Duodenal mucosa (tissue), 2 donors: ENCODE measurements at regions not wholly inside any gene's neighbourhood (a gene's known extent, or its start where the extent isn't known, plus 50 kb on each side); places are given as distances from the start of the nearest gene placed in this dataset.
"Not testable (repeated sequence)": the region's sequence is repeated elsewhere in the genome, so short reads cannot be mapped to it uniquely, and the experiment has no call there.

Experiments used
- H3K27ac ChIP-seq: one replicate; pipeline ENCODE4 v1.7.0; 2013; ENCODE audit warnings: low read depth, low read length
- H3K27me3 ChIP-seq, 2 donors: one replicate each; pipeline ENCODE4 v1.7.0; 2013; ENCODE audit warnings: low read length in 2 of 2, control low read depth in 1 of 2; ENCODE audit not compliant: insufficient read depth in 2 of 2, control insufficient read depth in 1 of 2
- H3K36me3 ChIP-seq, 2 donors: one replicate each; pipeline ENCODE4 v1.7.0; 2013; ENCODE audit warnings: low read length in 2 of 2, control low read depth in 1 of 2; ENCODE audit not compliant: insufficient read depth in 2 of 2, control insufficient read depth in 1 of 2
- H3K4me1 ChIP-seq, 2 donors: one replicate each; pipeline ENCODE4 v1.7.0; 2013; ENCODE audit warnings: low read length in 2 of 2, control low read depth in 1 of 2; ENCODE audit not compliant: insufficient read depth in 2 of 2, control insufficient read depth in 1 of 2
- H3K4me3 ChIP-seq, 2 donors: one replicate each; pipeline ENCODE4 v1.7.0; 2013; ENCODE audit warnings: low read length in 2 of 2, low read depth in 1 of 2
- H3K9ac ChIP-seq, 2 donors: one replicate each; pipeline ENCODE4 v1.7.0; 2013; ENCODE audit warnings: low read length in 2 of 2, low read depth in 1 of 2
- H3K9me3 ChIP-seq, 2 donors: one replicate each; pipeline ENCODE4 v1.7.0; 2013; ENCODE audit warnings: low read length in 2 of 2, control low read depth in 1 of 2; ENCODE audit not compliant: control insufficient read depth in 1 of 2

DNA sequence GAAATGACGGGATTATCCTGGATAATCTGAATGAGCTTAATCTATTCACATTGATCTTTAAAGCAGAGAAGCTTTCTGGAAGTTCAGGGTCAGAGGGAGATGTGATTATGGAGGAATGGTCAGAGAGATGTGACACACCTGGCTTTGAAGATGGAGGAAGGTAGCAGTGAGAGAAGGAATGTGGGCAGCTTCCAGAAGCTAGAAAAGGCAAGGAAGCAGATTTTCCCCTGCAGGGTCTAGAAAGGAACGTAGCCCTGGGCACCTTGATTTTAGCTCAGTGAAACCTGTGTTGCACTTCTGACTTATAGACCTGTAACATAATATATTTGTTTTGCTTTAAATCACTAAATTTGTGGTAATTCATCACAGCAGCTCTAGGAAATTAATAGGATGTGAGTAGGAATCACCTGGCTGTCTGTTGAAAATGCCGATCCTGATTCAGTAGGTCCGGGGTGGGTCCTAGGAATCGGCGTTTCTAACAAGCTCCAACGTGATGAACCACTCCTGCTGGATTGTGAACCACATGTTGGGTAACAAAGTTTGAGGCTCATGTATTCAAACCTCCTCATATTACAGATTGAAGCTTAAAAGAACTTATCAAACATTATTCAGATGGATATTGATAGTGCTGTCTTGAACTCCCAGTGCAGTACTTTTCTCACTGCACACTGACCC lies 157.0 kb downstream of the GJA1 start:
- Histone ChIP-seq H3K36me3 (no peaks in the 10 kb centered on the region), H3K4me3 (no peak overlapping the region), H3K9me3 (no peaks in the 10 kb centered on the region), H3K4me1 (no peaks in the 10 kb centered on the region), H3K27me3 (no peaks in the 10 kb centered on the region), H3K27ac (no peak overlapping the region), H3K9ac (no peak overlapping the region)

GRCh38 chr6:121593011-121593641 lies 157.7 kb downstream of the GJA1 start:
- Histone ChIP-seq H3K27ac (no peak overlapping the region), H3K4me3 (no peak overlapping the region)

GRCh38 chr6:121594053-121594452 lies 158.6 kb downstream of the GJA1 start:
- Histone ChIP-seq H3K9me3 (no peaks in the 10 kb centered on the region), H3K4me1 (no peaks in the 10 kb centered on the region), H3K27ac (no peak overlapping the region), H3K36me3 (no peaks in the 10 kb centered on the region), H3K4me3 (no peak overlapping the region), H3K9ac (no peak overlapping the region), H3K27me3 (no peaks in the 10 kb centered on the region)

More at GRCh38 chr6:121593011-121593641, 157.7 kb downstream of the GJA1 start:
- no peaks in the 10 kb centered on the region for H3K27me3 ChIP-seq
- no peaks in the 10 kb centered on the region for H3K36me3 ChIP-seq
- no peak overlapping the region for H3K9ac ChIP-seq
- no peaks in the 10 kb centered on the region for H3K9me3 ChIP-seq
- H3K4me1 ChIP-seq, result no peaks in the 10 kb centered on the region

DNA sequence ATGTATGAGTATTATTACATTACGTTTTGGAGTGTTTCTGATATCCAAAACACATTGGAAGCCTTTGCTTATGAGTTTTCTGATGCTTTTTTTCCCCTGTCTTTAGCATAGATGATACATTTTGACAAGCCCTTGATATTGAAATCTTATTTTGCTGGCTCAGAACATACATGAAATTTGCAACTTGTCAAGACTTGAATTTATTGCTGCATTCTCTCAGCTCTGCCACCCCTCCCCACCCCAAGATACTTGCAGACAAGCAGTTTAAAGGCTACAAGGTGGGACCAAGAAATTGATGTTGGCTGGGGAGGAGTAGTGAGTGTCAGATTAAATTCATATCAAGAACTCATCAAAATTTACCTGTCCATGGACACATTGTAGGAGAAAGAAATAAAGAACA lies 160.2 kb downstream of the GJA1 start:
- Histone ChIP-seq H3K9ac (no peak overlapping the region), H3K4me1 (no peaks in the 10 kb centered on the region), H3K9me3 (no peaks in the 10 kb centered on the region), H3K27me3 (no peaks in the 10 kb centered on the region), H3K27ac (no peak overlapping the region), H3K36me3 (no peaks in the 10 kb centered on the region), H3K4me3 (no peak overlapping the region)

DNA sequence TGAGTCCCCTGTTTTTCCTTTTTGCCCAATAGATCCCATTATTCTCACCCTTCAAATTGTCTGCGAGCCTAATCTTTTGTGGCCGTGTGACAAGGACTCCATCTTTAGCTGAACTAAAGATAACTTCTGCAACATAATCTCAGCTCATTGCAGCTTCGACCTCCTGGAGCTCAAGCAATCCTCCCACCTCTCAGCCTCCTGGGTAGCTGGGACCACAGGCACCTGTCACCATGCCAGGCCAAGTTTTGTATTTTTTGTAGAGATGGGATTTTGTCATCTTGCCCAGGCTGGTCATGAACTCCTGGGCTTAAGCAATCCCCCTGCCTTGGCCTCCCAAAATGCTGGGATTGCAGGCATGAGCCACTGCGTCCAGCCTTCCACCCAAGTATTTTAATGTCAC lies 161.0 kb downstream of the GJA1 start:
- Histone ChIP-seq H3K27me3 (no peaks in the 10 kb centered on the region), H3K4me1 (no peaks in the 10 kb centered on the region)

GRCh38 chr6:121597654-121598053 lies 162.2 kb downstream of the GJA1 start:
- H3K4me3 ChIP-seq, result no peak overlapping the region
- H3K4me1 ChIP-seq, result no peaks in the 10 kb centered on the region
- H3K9ac ChIP-seq, result no peak overlapping the region
- H3K27ac ChIP-seq, result no peak overlapping the region
- no peaks in the 10 kb centered on the region for H3K27me3 ChIP-seq
- H3K9me3 ChIP-seq, result no peaks in the 10 kb centered on the region
- no peaks in the 10 kb centered on the region for H3K36me3 ChIP-seq

More for the DNA sequence above, 161.0 kb downstream of the GJA1 start:
- H3K9me3 ChIP-seq, result no peaks in the 10 kb centered on the region
- H3K4me3 ChIP-seq, result no peak overlapping the region
- H3K27ac ChIP-seq, result no peak overlapping the region
- no peaks in the 10 kb centered on the region for H3K36me3 ChIP-seq
- no peak overlapping the region for H3K9ac ChIP-seq

GRCh38 chr6:121599331-121599730 lies 163.9 kb downstream of the GJA1 start:
- not testable (repeated sequence) for H3K4me1 ChIP-seq, H3K27me3 ChIP-seq, H3K9me3 ChIP-seq, H3K27ac ChIP-seq, H3K4me3 ChIP-seq, H3K9ac ChIP-seq, H3K36me3 ChIP-seq

DNA sequence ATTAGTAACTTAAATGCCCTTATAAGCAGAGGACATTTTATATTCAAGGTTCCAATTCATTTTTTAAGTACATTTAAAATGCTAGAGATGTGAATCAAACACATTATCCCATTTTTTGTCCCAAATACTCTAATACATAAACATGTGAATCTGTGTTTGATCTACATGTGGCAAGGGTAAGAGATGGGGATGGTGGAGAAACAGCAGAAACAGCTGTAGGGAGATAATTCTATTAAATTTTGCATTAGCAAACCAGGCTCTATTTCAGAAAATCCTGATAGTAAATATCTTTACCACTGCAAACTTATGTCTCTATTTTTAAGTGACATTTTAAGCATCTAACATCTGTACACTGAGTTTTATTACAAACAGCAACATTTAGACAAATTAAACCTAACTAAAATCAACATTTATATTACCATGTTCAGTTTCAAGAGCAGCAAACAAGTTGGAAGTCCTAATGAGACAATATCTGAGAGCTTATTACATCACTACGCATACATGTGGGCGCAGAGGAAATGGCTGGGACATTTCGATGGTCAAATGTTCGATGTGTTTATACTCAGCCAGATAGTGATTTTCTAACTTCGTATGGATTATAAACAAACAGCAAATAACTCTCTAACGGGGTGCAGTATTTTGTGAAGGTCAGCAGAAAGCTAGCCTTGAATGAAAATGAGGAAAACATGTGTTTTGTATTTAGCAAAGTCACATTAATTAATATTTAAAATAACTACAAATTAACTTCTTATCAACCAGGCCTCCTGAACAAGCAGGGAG lies 165.1 kb downstream of the GJA1 start:
- no peak overlapping the region for H3K4me3 ChIP-seq
- H3K9me3 ChIP-seq, result no peaks in the 10 kb centered on the region
- no peak overlapping the region for H3K27ac ChIP-seq
- H3K27me3 ChIP-seq, result no peaks in the 10 kb centered on the region
- no peaks in the 10 kb centered on the region for H3K4me1 ChIP-seq
- no peaks in the 10 kb centered on the region for H3K36me3 ChIP-seq
- no peak overlapping the region for H3K9ac ChIP-seq

DNA sequence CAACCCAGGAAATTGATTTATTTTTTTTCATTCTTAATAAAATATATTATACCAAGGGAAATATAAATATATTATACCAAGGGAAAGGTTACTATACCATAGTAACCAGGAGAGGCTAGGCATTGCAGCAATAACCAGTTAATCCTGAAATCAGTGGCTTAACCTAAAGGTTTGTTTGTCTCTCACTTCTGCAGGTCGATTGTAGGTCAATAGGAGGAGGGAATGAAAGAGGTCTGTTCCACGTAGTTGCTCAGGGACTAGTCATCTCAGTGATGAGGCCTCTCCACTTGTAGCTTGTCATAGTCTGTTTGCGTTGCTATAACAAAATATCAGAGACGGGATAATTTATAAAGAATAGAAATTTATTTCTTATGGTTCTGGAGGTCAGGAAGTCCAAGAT lies 168.0 kb downstream of the GJA1 start:
- no peak overlapping the region for H3K27ac ChIP-seq
- no peak overlapping the region for H3K4me3 ChIP-seq
- no peak overlapping the region for H3K9ac ChIP-seq
- H3K4me1 ChIP-seq, result no peaks in the 10 kb centered on the region
- H3K36me3 ChIP-seq, result no peaks in the 10 kb centered on the region
- H3K9me3 ChIP-seq, result no peaks in the 10 kb centered on the region
- H3K27me3 ChIP-seq, result no peaks in the 10 kb centered on the region

DNA sequence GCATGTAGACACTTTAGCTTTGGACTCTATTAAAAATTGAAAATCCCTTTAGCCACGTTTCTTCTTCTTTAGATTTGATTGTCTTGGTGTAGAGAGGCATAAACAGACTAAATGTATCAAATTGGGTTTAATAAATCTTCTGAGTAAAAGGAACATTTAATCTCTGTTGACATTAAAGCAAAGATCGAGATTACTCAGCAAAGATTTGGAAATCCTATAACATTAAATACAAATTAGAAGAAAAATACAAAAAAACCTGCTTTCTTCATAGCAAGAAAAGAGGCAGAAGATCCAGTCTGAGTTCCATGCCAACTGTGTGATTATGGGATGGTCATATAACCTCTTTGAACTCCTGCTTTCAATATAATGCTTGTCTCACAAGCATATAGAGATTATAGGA lies 172.3 kb downstream of the GJA1 start:
- no peaks in the 10 kb centered on the region for H3K27me3 ChIP-seq
- no peaks in the 10 kb centered on the region for H3K36me3 ChIP-seq
- H3K4me1 ChIP-seq, result no peaks in the 10 kb centered on the region
- no peaks in the 10 kb centered on the region for H3K9me3 ChIP-seq
- no peak overlapping the region for H3K27ac ChIP-seq
- H3K4me3 ChIP-seq, result no peak overlapping the region
- no peak overlapping the region for H3K9ac ChIP-seq
